CD4-positive, alpha-beta T cell (primary cell): ENCODE measurements at regions not wholly inside any gene's neighbourhood (a gene's known extent, or its start where the extent isn't known, plus 50 kb on each side); places are given as distances from the start of the nearest gene placed in this dataset.

Experiments
- ATAC-seq: fragments of 200-7000 bp; cut with Tn5 transposase; one replicate; pipeline ENCODE4 v1.10.0; 2022; ENCODE audit warnings: mild to moderate bottlenecking; ENCODE audit not compliant: poor library complexity
- CTCF ChIA-PET: fragments of 350-600 bp; sonication (Branson Sonifier 250); formaldehyde crosslinking; loops from one replicate; lab custom pipeline; 2021; ENCODE audit warnings: antibody characterized with exemption, inconsistent platforms; lab: Charles Lee
- POLR2A ChIA-PET: fragments of 350-600 bp; sonication (Branson Sonifier 250); formaldehyde crosslinking; loops from one replicate; lab custom pipeline; 2021; ENCODE audit warnings: antibody characterized with exemption, inconsistent platforms; lab: Charles Lee
- DNase-seq, 14 experiments: peaks; one replicate each; pipeline ENCODE4 v3.0.0-alpha.2; 2013 to 2020; ENCODE audit warnings: mixed read lengths in 2 of 14
- H3K27ac ChIP-seq, 2 donors: one replicate each; pipeline versions ENCODE4 v1.5.1 to v1.7.0; 2013; ENCODE audit warnings: low read length in 2 of 2, low read depth in 1 of 2, mild to moderate bottlenecking in 1 of 2
- H3K27me3 ChIP-seq, 2 experiments: 1 replicate in 1 of 2; 2 replicates in 1 of 2; pipeline versions ENCODE4 v1.6.1 to v1.7.0; 2013; ENCODE audit warnings: low read length in 2 of 2, control low read depth in 1 of 2, mild to moderate bottlenecking in 1 of 2, moderate library complexity in 1 of 2; ENCODE audit not compliant: insufficient read depth in 2 of 2, control insufficient read depth in 1 of 2
- H3K36me3 ChIP-seq: one replicate; pipeline ENCODE4 v1.6.1; 2013; ENCODE audit warnings: low read length, control low read depth; ENCODE audit not compliant: insufficient read depth
- H3K4me1 ChIP-seq: one replicate; pipeline ENCODE4 v1.6.1; 2013; ENCODE audit warnings: low read length, control low read depth; ENCODE audit not compliant: insufficient read depth
- H3K4me3 ChIP-seq: one replicate; pipeline ENCODE4 v1.5.1; 2013; ENCODE audit warnings: mild to moderate bottlenecking, low read length, moderate library complexity
- H3K9me3 ChIP-seq, 2 experiments: 1 replicate in 1 of 2; 2 replicates in 1 of 2; pipeline versions ENCODE4 v1.6.1 to v1.7.0; 2013; ENCODE audit warnings: low read length in 2 of 2, mild to moderate bottlenecking in 2 of 2, control low read depth in 1 of 2, moderate library complexity in 1 of 2; ENCODE audit not compliant: control insufficient read depth in 1 of 2, insufficient read depth in 1 of 2
- H3K27ac Mint-ChIP-seq: one replicate; pipeline ENCODE4 v1.8.0; 2020; ENCODE audit warnings: mixed read lengths
- H3K27me3 Mint-ChIP-seq: one replicate; pipeline ENCODE4 v1.8.0; 2021; ENCODE audit warnings: mixed read lengths
- H3K36me3 Mint-ChIP-seq: one replicate; pipeline ENCODE4 v1.8.0; 2021; ENCODE audit warnings: low read depth, mixed read lengths
- H3K4me1 Mint-ChIP-seq: one replicate; pipeline ENCODE4 v1.8.0; 2021; ENCODE audit warnings: low read depth, mixed read lengths
- H3K4me3 Mint-ChIP-seq: one replicate; pipeline ENCODE4 v1.8.0; 2020; ENCODE audit warnings: mild to moderate bottlenecking, mixed read lengths
- H3K9me3 Mint-ChIP-seq: one replicate; pipeline ENCODE4 v1.8.0; 2020; ENCODE audit warnings: mixed read lengths
- CTCF ChIP-seq: fragments of 200-600 bp; IDR thresholded peaks from one replicate; pipeline ENCODE4 v1.8.0; 2022; ENCODE audit warnings: antibody characterized with exemption, mild to moderate bottlenecking
- intact Hi-C, 2 experiments: fragments of 100-400 bp; cut with DNase I in 1 of 2; cut with micrococcal nuclease in 1 of 2; formaldehyde crosslinking; loops; one replicate each; pipeline versions ENCODE4 v1.15.1 to v1.9.0; 2023 to 2025; cut with DNase I, micrococcal nuclease

GRCh38 chr9:87357600-87357999 is 140.1 kb upstream of the DAPK1 start:
- POLR2A ChIA-PET: no interaction called here
- H3K27me3 ChIP-seq: peaks cover 0 to 10% of the 10 kb centered on the region in 2 experiments
- no peak overlapping the region for H3K27ac ChIP-seq
- no peaks in the 10 kb centered on the region for H3K9me3 ChIP-seq
- CTCF ChIA-PET: interaction anchor here (0.7 kb wide), 1 partner anchor 942 kb away, joined by 3 read pairs; no protein-coding TSS in a partner anchor
- no peaks in the 10 kb centered on the region for H3K36me3 ChIP-seq
- no peak overlapping the region for H3K4me3 ChIP-seq
- no peak overlapping the region for H3K27ac Mint-ChIP-seq
- no peaks in the 10 kb centered on the region for H3K4me1 Mint-ChIP-seq
- H3K4me1 ChIP-seq: no peaks in the 10 kb centered on the region
- ATAC-seq (no peak), DNase-seq (no peak)
- no peaks in the 10 kb centered on the region for H3K36me3 Mint-ChIP-seq
- intact Hi-C loops: no loop called here
- no peaks in the 10 kb centered on the region for H3K9me3 Mint-ChIP-seq
- no peak for TF ChIP-seq CTCF
- H3K4me3 Mint-ChIP-seq: no peak overlapping the region
- H3K27me3 Mint-ChIP-seq: peaks cover 39% of the 10 kb centered on the region

- no peaks in the 10 kb centered on the region for H3K36me3 Mint-ChIP-seq
- no peaks in the 10 kb centered on the region for H3K36me3 ChIP-seq
- H3K9me3 ChIP-seq: no peaks in the 10 kb centered on the region
- no peaks in the 10 kb centered on the region for H3K4me1 ChIP-seq
- H3K4me3 Mint-ChIP-seq: no peak overlapping the region
- no peak overlapping the region for H3K27ac Mint-ChIP-seq
- peaks cover 0 to 10% of the 10 kb centered on the region in 2 experiments for H3K27me3 ChIP-seq
- no peaks in the 10 kb centered on the region for H3K4me1 Mint-ChIP-seq
- intact Hi-C loops: no loop called here
- peaks cover 39% of the 10 kb centered on the region for H3K27me3 Mint-ChIP-seq
- no peak for TF ChIP-seq CTCF
- POLR2A ChIA-PET: no interaction called here
- CTCF ChIA-PET: no interaction called here
- no peak overlapping the region for H3K27ac ChIP-seq
- no peak for ATAC-seq
- DNase-seq: no peak
- H3K9me3 Mint-ChIP-seq: no peaks in the 10 kb centered on the region
- no peak overlapping the region for H3K4me3 ChIP-seq
These were observed 138.4 kb upstream of the DAPK1 start for GRCh38 chr9:87359264-87359663.

GRCh38 chr9:87359958-87360601 is 137.6 kb upstream of the DAPK1 start:
- Mint-ChIP-seq H3K27ac (no peak overlapping the region), H3K4me3 (no peak overlapping the region), H3K36me3 (no peaks in the 10 kb centered on the region), H3K27me3 (peaks cover 39% of the 10 kb centered on the region), H3K9me3 (no peaks in the 10 kb centered on the region), H3K4me1 (no peaks in the 10 kb centered on the region)
- ChIA-PET POLR2A (no interaction called here), CTCF (no interaction called here)
- Histone ChIP-seq H3K4me3 (no peak overlapping the region), H3K27ac (no peak overlapping the region), H3K9me3 (no peaks in the 10 kb centered on the region), H3K27me3 (peaks cover 0 to 10% of the 10 kb centered on the region in 2 experiments), H3K36me3 (no peaks in the 10 kb centered on the region), H3K4me1 (no peaks in the 10 kb centered on the region)
- no peak for DNase-seq
- ATAC-seq: no peak
- intact Hi-C loops: no loop called here
- no peak for TF ChIP-seq CTCF
